Endothelial cell of umbilical vein (primary cell): ENCODE measurements at regions not wholly inside any gene's neighbourhood (a gene's known extent, or its start where the extent isn't known, plus 50 kb on each side); places are given as distances from the start of the nearest gene placed in this dataset.

Source experiments
- BruUV-seq: library from RNA; stranded (reverse); fragments of 400-500 nt; replicated peaks from 2 replicates; lab custom pipeline; 2021; lab: Mats Ljungman, UMichigan
- CTCF ChIA-PET: fragments of 300-600, 350-600 bp; sonication (Branson Sonifier 250); formaldehyde crosslinking; loops from one replicate; lab custom pipeline; 2021; ENCODE audit warnings: antibody characterized with exemption, inconsistent platforms; lab: Charles Lee
- POLR2A ChIA-PET: fragments of 300-600, 350-600 bp; sonication (Branson Sonifier 250); formaldehyde crosslinking; loops from one replicate; lab custom pipeline; 2021; ENCODE audit warnings: antibody characterized with exemption, inconsistent platforms; lab: Charles Lee
- DNase-seq: peaks from one replicate; pipeline ENCODE4 v3.0.0-alpha.2; 2011; ENCODE audit warnings: low read depth, low spot score
- FAIRE-seq: peaks from 2 replicates; lab custom pipeline; 2011; peaks lifted over from hg19 to GRCh38; lab: Jason Lieb, UNC
- H2AFZ ChIP-seq: 2 replicates; pipeline ENCODE4 v1.6.0; 2012; ENCODE audit warnings: low read depth, low read length, control low read depth, inconsistent platforms
- H3K27ac ChIP-seq: 2 replicates; pipeline ENCODE4 v1.5.1; 2011; ENCODE audit warnings: low read depth, mild to moderate bottlenecking, control low read depth, low read length, moderate library complexity; ENCODE audit not compliant: insufficient read depth
- H3K27me3 ChIP-seq, 2 experiments: 2 replicates each; pipeline versions ENCODE4 v1.6.0 to v1.6.1; 2011; ENCODE audit warnings: low read length in 2 of 2, mixed read lengths in 1 of 2; ENCODE audit not compliant: control insufficient read depth in 2 of 2, insufficient read depth in 2 of 2
- H3K36me3 ChIP-seq, 2 experiments: 2 replicates in 1 of 2; 3 replicates in 1 of 2; pipeline ENCODE4 v1.5.1; 2011; ENCODE audit warnings: low read length in 2 of 2, mild to moderate bottlenecking in 1 of 2, moderate library complexity in 1 of 2; ENCODE audit not compliant: control insufficient read depth in 2 of 2, insufficient read depth in 2 of 2; ENCODE audit errors: extremely low read depth in 1 of 2
- H3K4me1 ChIP-seq: 3 replicates; pipeline ENCODE4 v1.5.1; 2011; ENCODE audit warnings: mild to moderate bottlenecking, low read length; ENCODE audit not compliant: control insufficient read depth, insufficient read depth; ENCODE audit errors: extremely low read depth
- H3K4me2 ChIP-seq: 2 replicates; pipeline ENCODE4 v1.6.1; 2011; ENCODE audit warnings: low read length, control low read depth, mixed read lengths; ENCODE audit not compliant: insufficient read depth
- H3K4me3 ChIP-seq, 3 experiments: fragments of 200-600 bp in 1 of 3; sonication (generic), shearing (Covaris generic) in 1 of 3; replicated peaks in 1 of 3; 2 replicates each; pipeline ENCODE4 v1.5.1; 2011 to 2016; ENCODE audit warnings: control low read depth in 3 of 3, low read length in 3 of 3, mild to moderate bottlenecking in 2 of 3, inconsistent platforms in 1 of 3, low read depth in 1 of 3, moderate library complexity in 1 of 3; ENCODE audit not compliant: insufficient read depth in 1 of 3
- H3K79me2 ChIP-seq: 2 replicates; pipeline ENCODE4 v1.6.0; 2012; ENCODE audit warnings: low read length, inconsistent platforms; ENCODE audit not compliant: control insufficient read depth, insufficient read depth
- H3K9ac ChIP-seq: replicated peaks from 2 replicates; pipeline ENCODE3; 2011; ENCODE audit warnings: low read length, control low read depth; ENCODE audit not compliant: insufficient read depth; ENCODE audit errors: extremely low read depth
- H3K9me1 ChIP-seq: replicated peaks from 3 replicates; pipeline ENCODE4 v1.6.0; 2011; ENCODE audit warnings: mild to moderate bottlenecking, low read length; ENCODE audit not compliant: control insufficient read depth, insufficient read depth; ENCODE audit errors: extremely low read depth
- H3K9me3 ChIP-seq: replicated peaks from 2 replicates; pipeline ENCODE4 v1.5.1; 2012; ENCODE audit warnings: low read length, inconsistent platforms; ENCODE audit not compliant: control insufficient read depth, insufficient read depth
- H4K20me1 ChIP-seq: replicated peaks from 2 replicates; pipeline ENCODE3; 2011; ENCODE audit warnings: mild to moderate bottlenecking, low read length; ENCODE audit not compliant: control insufficient read depth, insufficient read depth; ENCODE audit errors: extremely low read depth
- EZH2 ChIP-seq: IDR thresholded peaks from 2 replicates; pipeline ENCODE4 v1.6.1; 2012; ENCODE audit warnings: borderline replicate concordance, low read depth, mild to moderate bottlenecking, moderate library complexity, low read length, inconsistent platforms; ENCODE audit not compliant: severe bottlenecking
- GATA2 ChIP-seq: IDR thresholded peaks from 2 replicates; pipeline ENCODE4 v1.7.0; 2011; ENCODE audit warnings: low read depth, mild to moderate bottlenecking, moderate library complexity, mixed read lengths, low read length; ENCODE audit not compliant: insufficient read length, insufficient read depth
- JUN ChIP-seq: IDR thresholded peaks from 2 replicates; pipeline ENCODE4 v1.6.1; 2011; ENCODE audit warnings: borderline replicate concordance, low read depth; ENCODE audit not compliant: insufficient read length, insufficient read depth
- MAX ChIP-seq: IDR thresholded peaks from 2 replicates; pipeline ENCODE4 v1.6.1; 2011; ENCODE audit not compliant: insufficient read depth, insufficient read length
- MYC ChIP-seq: IDR thresholded peaks from one replicate; pipeline ENCODE4 v1.6.1; 2011; ENCODE audit warnings: mild to moderate bottlenecking, low read depth, low read length
- POLR2A ChIP-seq: IDR thresholded peaks from 2 replicates; pipeline ENCODE4 v1.6.1; 2012; ENCODE audit warnings: low read depth, mild to moderate bottlenecking, control low read depth, low read length
- dilution Hi-C: fragments of 300-500 bp; cut with MboI; formaldehyde crosslinking; loops from one replicate; pipeline ENCODE4 v1.15.0; 2019; ENCODE audit warnings: low sequenced_read_pairs; ENCODE audit not compliant: extremely low pct_ligation_motif_present
- intact Hi-C: fragments of 100-400 bp; cut with micrococcal nuclease; formaldehyde crosslinking; loops from one replicate; pipeline ENCODE4 v1.10.0; 2022
- TF ChIP-seq, protein P1 (sequence below), 2 donors: IDR thresholded peaks; 1 replicate in 1 of 2; 2 replicates in 1 of 2; pipeline ENCODE4 v1.5.1; 2011; ENCODE audit warnings: low read length in 2 of 2, mild to moderate bottlenecking in 2 of 2, moderate library complexity in 2 of 2, control low read depth in 1 of 2, inconsistent platforms in 1 of 2, low read depth in 1 of 2; ENCODE audit not compliant: insufficient read depth in 1 of 2; ENCODE audit errors: extremely low read depth in 1 of 2

GRCh38 chr7:84629216-84629615, 434.6 kb upstream of the SEMA3A start:
- Histone ChIP-seq H3K4me2 (no peak overlapping the region), H3K9ac (no peak overlapping the region), H3K9me3 (no peaks in the 10 kb centered on the region), H3K79me2 (no peaks in the 10 kb centered on the region), H3K27me3 (no peaks in the 10 kb centered on the region), H3K36me3 (no peaks in the 10 kb centered on the region), H4K20me1 (no peaks in the 10 kb centered on the region), H3K4me1 (no peaks in the 10 kb centered on the region), H2AFZ (no peak overlapping the region), H3K9me1 (no peaks in the 10 kb centered on the region), H3K27ac (no peak overlapping the region), H3K4me3 (no peak overlapping the region)
- TF ChIP-seq EZH2: no peak
- no peak for TF ChIP-seq POLR2A
- TF ChIP-seq JUN: no peak
- no peak for TF ChIP-seq MYC
- no peak for TF ChIP-seq GATA2
- TF ChIP-seq, protein P1, sequence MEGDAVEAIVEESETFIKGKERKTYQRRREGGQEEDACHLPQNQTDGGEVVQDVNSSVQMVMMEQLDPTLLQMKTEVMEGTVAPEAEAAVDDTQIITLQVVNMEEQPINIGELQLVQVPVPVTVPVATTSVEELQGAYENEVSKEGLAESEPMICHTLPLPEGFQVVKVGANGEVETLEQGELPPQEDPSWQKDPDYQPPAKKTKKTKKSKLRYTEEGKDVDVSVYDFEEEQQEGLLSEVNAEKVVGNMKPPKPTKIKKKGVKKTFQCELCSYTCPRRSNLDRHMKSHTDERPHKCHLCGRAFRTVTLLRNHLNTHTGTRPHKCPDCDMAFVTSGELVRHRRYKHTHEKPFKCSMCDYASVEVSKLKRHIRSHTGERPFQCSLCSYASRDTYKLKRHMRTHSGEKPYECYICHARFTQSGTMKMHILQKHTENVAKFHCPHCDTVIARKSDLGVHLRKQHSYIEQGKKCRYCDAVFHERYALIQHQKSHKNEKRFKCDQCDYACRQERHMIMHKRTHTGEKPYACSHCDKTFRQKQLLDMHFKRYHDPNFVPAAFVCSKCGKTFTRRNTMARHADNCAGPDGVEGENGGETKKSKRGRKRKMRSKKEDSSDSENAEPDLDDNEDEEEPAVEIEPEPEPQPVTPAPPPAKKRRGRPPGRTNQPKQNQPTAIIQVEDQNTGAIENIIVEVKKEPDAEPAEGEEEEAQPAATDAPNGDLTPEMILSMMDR (IDR thresholded peaks at IDR 0.05; ENCODE audit: extremely low read depth in 1 of 2, insufficient read depth in 1 of 2, low read depth in 1 of 2, low read length in 2 of 2): no peak
- no peak for TF ChIP-seq MAX
- dilution Hi-C loops (no loop called here), intact Hi-C loops (no loop called here)
- FAIRE-seq (no peak), DNase-seq (no peak)
- no TSS peak for BruUV-seq
- ChIA-PET CTCF (no interaction called here), POLR2A (no interaction called here)
